PC-3 (cell line): ENCODE measurements at regions not wholly inside any gene's neighbourhood (a gene's known extent, or its start where the extent isn't known, plus 50 kb on each side); places are given as distances from the start of the nearest gene placed in this dataset.

Experiments used
- CTCF ChIP-seq: fragments of 300-600 bp; sonication (generic); conservative IDR thresholded peaks from 2 replicates; pipeline ENCODE4 v1.5.1; 2017; ENCODE audit warnings: antibody characterized with exemption, low read depth, mild to moderate bottlenecking, low read length
- EZH2 ChIP-seq: fragments of 300-600 bp; sonication (generic); IDR thresholded peaks from one replicate; pipeline ENCODE4 v1.6.1; 2017; ENCODE audit warnings: antibody characterized with exemption, mild to moderate bottlenecking, low read length; ENCODE audit not compliant: unreplicated experiment
- EZH2phosphoT487 ChIP-seq: fragments of 300-600 bp; sonication (generic); IDR thresholded peaks from 2 replicates; pipeline ENCODE4 v1.6.1; 2018; ENCODE audit warnings: mild to moderate bottlenecking, antibody characterized with exemption, low read length, borderline replicate concordance

- no peak for TF ChIP-seq CTCF
- no peak for TF ChIP-seq EZH2phosphoT487
- no peak for TF ChIP-seq EZH2
These were observed 362.4 kb upstream of the CDH6 start for GRCh38 chr5:30831123-30831522.
